ENCODE measurements at regions not wholly inside any gene's neighbourhood (a gene's known extent, or its start where the extent isn't known, plus 50 kb on each side); places are given as distances from the start of the nearest gene placed in this dataset.

- no peaks in the 10 kb centered on the region for H3K4me1 ChIP-seq (ENCODE audit: control insufficient read depth, insufficient read depth, low read length)
- ChIA-PET CTCF (no interaction called here), POLR2A (no interaction called here)
- H3K4me3 ChIP-seq (ENCODE audit: low read depth, low read length), result no peak overlapping the region
- H3K9me3 ChIP-seq (ENCODE audit: control insufficient read depth, insufficient read depth, low read depth, low read length), result no peaks in the 10 kb centered on the region
- H3K36me3 ChIP-seq (ENCODE audit: control insufficient read depth in 2 of 2, insufficient read depth in 1 of 2, low read length in 2 of 2), result no peaks in the 10 kb centered on the region
- H3K27ac ChIP-seq (ENCODE audit: extremely low read depth, low read depth, low read length), result no peak overlapping the region
- no peak for TF ChIP-seq ZNF701 (tag by site-specific recombination; IDR thresholded peaks at IDR 0.05)
- no peak for TF ChIP-seq ZNF596 (tag by site-specific recombination; IDR thresholded peaks at IDR 0.05)
- no peak for TF ChIP-seq ZNF530 (tag by site-specific recombination; IDR thresholded peaks at IDR 0.05; ENCODE audit: low read depth)
- no peak for TF ChIP-seq SP3 (tag by site-specific recombination; IDR thresholded peaks at IDR 0.05)
- no peak for TF ChIP-seq ZNF138 (tag by site-specific recombination; IDR thresholded peaks at IDR 0.05; ENCODE audit: borderline replicate concordance)
- TF ChIP-seq ZFHX2 (tag by site-specific recombination; conservative IDR thresholded peaks at IDR 0.05), result no peak
- no peak for TF ChIP-seq KLF1 (tag by site-specific recombination; IDR thresholded peaks at IDR 0.05)
- no peak for TF ChIP-seq PATZ1 (tag by site-specific recombination; IDR thresholded peaks at IDR 0.05)
- no peak for TF ChIP-seq ZBTB11 (tag by site-specific recombination; conservative IDR thresholded peaks at IDR 0.05; ENCODE audit: low read depth)
- TF ChIP-seq ZNF488 (tag by site-specific recombination; IDR thresholded peaks at IDR 0.05), result no peak
- TF ChIP-seq ZBTB1 (tag by site-specific recombination; IDR thresholded peaks at IDR 0.05), result no peak
- no peak for TF ChIP-seq ZNF610 (tag by site-specific recombination; IDR thresholded peaks at IDR 0.05; ENCODE audit: borderline replicate concordance)
- no peak for TF ChIP-seq FEZF1 (tag by site-specific recombination; IDR thresholded peaks at IDR 0.05)
These were observed 356.2 kb upstream of the RARB start for GRCh38 chr3:25071846-25072245.

- Histone ChIP-seq H3K4me3 (ENCODE audit: low read depth, low read length) (no peak overlapping the region), H3K27ac (ENCODE audit: extremely low read depth, low read depth, low read length) (no peak overlapping the region), H3K36me3 (ENCODE audit: control insufficient read depth in 2 of 2, insufficient read depth in 1 of 2, low read length in 2 of 2) (no peaks in the 10 kb centered on the region), H3K4me1 (ENCODE audit: control insufficient read depth, insufficient read depth, low read length) (no peaks in the 10 kb centered on the region), H3K9me3 (ENCODE audit: control insufficient read depth, insufficient read depth, low read depth, low read length) (no peaks in the 10 kb centered on the region)
- TF ChIP-seq OSR2 (tag by site-specific recombination; IDR thresholded peaks at IDR 0.05), result no peak
- TF ChIP-seq ZNF548 (tag by site-specific recombination; IDR thresholded peaks at IDR 0.05), result no peak
- no peak for TF ChIP-seq ZNF19 (tag by site-specific recombination; IDR thresholded peaks at IDR 0.05; ENCODE audit: low read depth)
- TF ChIP-seq ZNF707 (tag by site-specific recombination; IDR thresholded peaks at IDR 0.05), result no peak
- TF ChIP-seq ZSCAN4 (tag by site-specific recombination; IDR thresholded peaks at IDR 0.05), result no peak
- no peak for TF ChIP-seq KLF7 (tag by site-specific recombination; IDR thresholded peaks at IDR 0.05; ENCODE audit: borderline replicate concordance)
- POLR2A ChIA-PET, result no interaction called here
- CTCF ChIA-PET, result no interaction called here
These were observed 354.6 kb upstream of the RARB start for GRCh38 chr3:25073423-25073822.

Measured in HEK293 (cell line).